ENCODE measurements at regions not wholly inside any gene's neighbourhood (a gene's known extent, or its start where the extent isn't known, plus 50 kb on each side); places are given as distances from the start of the nearest gene placed in this dataset.
A peak's percentile ranks its signal among the peaks of the same experiment; 100 is the strongest.

- no peak for DNase-seq (ENCODE audit: low spot score)
Measured at GRCh38 chr4:38310446-38311043, 350.3 kb downstream of the PTTG2 start.

DNA sequence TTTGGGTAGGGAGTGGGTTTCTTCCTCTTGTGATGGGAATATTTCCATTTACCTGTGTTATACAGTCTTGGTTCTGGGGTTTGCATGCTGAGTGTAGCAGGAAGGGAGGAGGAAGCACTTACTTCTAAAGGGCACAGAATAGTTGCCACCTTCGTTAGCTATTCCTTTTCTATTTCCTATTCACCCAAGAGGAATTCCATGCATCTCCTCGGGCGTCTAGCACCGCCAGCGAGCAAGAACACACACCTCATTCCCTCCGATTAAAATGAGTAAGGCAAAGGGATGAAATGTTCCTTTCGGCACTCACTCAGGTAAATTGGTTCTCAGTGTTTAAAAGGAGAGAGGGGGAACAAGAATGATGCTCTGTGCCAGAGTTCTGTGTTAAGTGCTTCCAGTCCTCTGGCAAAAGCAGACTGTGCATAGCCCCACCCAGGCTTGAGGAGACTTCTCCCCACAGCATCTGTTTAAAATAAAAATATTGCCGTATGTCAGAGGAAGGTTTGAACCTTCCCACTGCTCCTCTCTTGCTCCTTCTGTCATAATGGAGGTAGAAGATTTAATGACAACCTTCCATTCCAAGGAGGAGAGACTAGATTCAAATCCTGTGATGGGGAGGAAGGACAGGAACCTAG, 351.4 kb downstream of the PTTG2 start:
- DNase-seq (ENCODE audit: low spot score): no peak

DNA sequence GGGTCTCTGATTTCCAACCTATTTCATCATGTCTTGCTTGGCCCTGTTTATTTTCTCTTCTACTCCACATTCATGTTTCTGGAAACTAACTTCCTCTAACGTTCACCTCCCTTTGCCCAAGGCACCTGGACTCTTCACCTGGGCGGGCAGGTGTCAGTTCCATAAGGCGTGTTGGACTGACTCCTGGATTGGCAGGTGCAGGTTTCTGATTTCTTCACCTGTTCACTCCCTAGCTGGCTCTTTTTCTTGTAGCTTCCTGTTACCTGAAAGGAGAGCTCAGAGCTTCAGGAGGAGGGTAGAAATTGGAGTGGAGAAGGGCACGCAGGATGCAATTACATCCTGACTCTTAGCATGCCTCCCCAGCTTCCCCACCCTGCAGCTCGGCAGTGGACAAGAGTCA, 350.8 kb upstream of the KLF3 start:
- peak; percentile 59 for DNase-seq (ENCODE audit: low spot score)

- no peak for DNase-seq (ENCODE audit: low spot score)
Measured at GRCh38 chr4:38313999-38314561, 349.9 kb upstream of the KLF3 start.

GRCh38 chr4:38314663-38315062, 349.3 kb upstream of the KLF3 start:
- peak; percentile 34 for DNase-seq (ENCODE audit: low spot score)

DNA sequence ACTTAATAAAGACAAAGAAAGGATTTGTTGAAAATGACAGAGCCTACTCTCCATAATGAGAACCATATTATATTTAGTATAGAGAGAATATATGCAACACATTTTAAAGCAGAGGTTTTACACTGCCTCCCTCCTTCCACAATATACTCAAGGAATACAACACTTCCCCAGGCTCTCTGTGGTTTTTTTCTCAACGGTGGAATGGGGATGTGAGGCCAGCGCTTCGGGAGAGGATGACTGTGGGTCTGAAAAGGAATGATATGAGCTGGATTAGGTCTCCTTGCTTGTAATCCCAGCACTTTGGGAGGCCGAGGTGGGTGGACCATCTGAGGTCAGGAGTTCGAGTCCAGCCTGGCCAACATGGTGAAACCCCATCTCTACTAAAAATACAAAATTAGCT, 348.7 kb upstream of the KLF3 start:
- no peak for DNase-seq (ENCODE audit: low spot score)

DNA sequence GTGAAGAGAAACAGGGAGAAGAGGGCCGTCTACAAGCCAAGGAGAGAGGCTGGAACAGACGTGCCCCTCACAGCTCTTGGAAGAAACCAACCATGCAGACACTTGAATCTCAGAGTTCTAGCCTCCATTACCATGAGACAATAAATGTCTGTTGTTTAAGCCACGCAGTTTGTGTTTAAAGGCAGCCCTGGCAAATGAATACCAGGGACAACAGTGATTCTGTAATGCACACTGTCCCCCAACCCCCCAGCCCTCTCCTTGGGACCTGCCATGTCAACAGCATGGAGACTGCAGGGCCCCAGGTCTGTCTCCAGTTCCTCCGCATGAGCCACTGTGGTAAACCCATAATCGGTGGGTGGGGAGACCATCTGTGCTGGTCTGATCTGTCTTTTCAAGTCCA, 348.0 kb upstream of the KLF3 start:
- no peak for DNase-seq (ENCODE audit: low spot score)

- no peak for DNase-seq (ENCODE audit: low spot score)
Measured at GRCh38 chr4:38317041-38317674, 346.8 kb upstream of the KLF3 start.

DNA sequence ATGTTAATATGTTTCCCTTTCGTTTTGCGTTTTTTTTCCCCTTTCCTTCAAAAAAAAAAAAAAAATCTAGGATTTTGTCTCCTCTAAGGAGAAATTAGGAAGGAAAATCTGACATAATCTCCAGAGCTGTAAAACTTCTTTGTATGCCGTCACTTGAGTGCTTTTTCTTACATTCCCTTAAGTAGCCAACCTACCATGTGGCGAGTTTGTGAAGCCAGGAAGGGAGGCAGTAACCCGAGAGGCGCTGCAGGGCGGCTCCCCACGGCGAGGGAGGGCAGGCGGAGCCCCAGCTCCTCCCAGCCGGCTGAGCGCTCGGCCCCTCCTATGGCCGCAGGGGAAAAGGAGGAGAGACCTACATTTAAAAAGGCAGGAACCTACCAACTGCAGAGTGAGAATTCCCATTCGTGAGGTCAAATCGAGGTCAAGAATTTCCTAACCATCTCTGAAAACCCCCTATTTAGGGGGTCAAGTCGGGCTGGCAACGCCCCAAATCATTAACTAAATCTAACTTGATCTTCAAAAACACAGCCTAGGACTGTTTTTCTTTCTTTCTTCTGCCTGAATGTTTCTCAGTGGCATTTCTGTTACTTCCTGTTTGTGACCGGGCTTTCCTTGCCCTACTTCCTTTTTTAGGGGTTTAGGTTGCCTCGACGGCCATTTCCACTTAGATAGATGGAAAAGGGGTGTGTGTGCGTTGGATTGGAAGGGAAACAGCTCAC, 345.1 kb upstream of the KLF3 start:
- DNase-seq (ENCODE audit: low spot score): peak; percentile 89

- DNase-seq (ENCODE audit: low spot score): peak; percentile 94
Measured at GRCh38 chr4:38319456-38320342, 344.3 kb upstream of the KLF3 start.

GRCh38 chr4:38320343-38320695, 343.7 kb upstream of the KLF3 start:
- DNase-seq (ENCODE audit: low spot score): no peak

DNA sequence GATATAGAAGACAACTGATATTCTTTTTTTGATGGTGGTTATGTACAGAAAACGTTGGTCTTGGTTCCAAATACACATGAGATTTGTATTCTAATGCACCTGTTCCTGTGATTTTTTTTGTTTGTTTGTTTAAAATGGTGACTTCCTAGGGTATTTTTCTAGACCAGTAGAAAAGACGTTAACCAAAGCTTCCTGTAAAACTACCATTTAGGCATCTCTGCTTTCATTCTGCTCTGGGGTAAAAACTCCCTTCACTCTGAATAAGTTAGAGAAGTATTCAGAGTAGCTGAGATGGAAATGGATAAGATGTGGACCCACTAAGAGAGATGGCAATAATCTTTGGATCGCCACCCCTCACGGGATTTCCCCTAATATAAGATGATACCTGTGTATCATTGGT, 343.2 kb upstream of the KLF3 start:
- DNase-seq (ENCODE audit: low spot score): no peak

GRCh38 chr4:38322714-38323113, 341.3 kb upstream of the KLF3 start:
- DNase-seq (ENCODE audit: low spot score): no peak

DNA sequence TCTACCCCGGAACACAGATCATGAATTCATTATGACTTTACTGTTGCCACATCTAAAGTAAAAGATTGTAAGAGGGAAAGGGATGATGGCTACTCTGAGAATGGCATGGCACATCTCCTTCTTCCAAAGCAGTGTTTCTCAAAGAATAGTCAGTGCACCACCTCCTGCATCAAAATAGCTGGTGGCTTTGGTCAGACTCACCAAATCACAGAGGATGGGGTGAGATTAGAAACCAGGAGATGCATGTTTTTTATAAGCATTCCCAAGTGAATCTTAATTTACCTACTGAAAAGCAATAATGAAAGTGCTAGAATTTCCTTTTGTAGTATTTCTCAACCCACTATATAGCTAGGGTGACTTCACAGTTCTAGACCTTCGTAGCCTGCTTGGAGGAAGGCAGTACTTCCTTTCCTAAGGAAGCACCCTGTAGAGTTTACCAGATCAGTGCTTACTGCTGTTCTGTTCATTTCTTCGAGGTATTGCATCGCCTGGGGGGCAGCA, 340.8 kb upstream of the KLF3 start:
- no peak for DNase-seq (ENCODE audit: low spot score)

- no peak for DNase-seq (ENCODE audit: low spot score)
Measured at GRCh38 chr4:38324861-38325628, 339.0 kb upstream of the KLF3 start.

GRCh38 chr4:38325629-38325913, 338.4 kb upstream of the KLF3 start:
- no peak for DNase-seq (ENCODE audit: low spot score)

GRCh38 chr4:38326499-38326898, 337.5 kb upstream of the KLF3 start:
- no peak for DNase-seq (ENCODE audit: low spot score)

GRCh38 chr4:38327174-38327573, 336.8 kb upstream of the KLF3 start:
- DNase-seq (ENCODE audit: low spot score): no peak

GRCh38 chr4:38328989-38329729, 334.8 kb upstream of the KLF3 start:
- DNase-seq (ENCODE audit: low spot score): no peak

GRCh38 chr4:38330321-38330720, 333.7 kb upstream of the KLF3 start:
- DNase-seq (ENCODE audit: low spot score): no peak

Data from mucosa of gallbladder (tissue), 1 donor.